PFSK-1 (cell line): ENCODE measurements at regions not wholly inside any gene's neighbourhood (a gene's known extent, or its start where the extent isn't known, plus 50 kb on each side); places are given as distances from the start of the nearest gene placed in this dataset.

Experiments
- FOXP2 ChIP-seq: optimal IDR thresholded peaks from 2 replicates; pipeline ENCODE3; 2011; ENCODE audit warnings: borderline replicate concordance, control low read depth, inconsistent platforms; ENCODE audit not compliant: insufficient read depth; ENCODE audit errors: extremely low read length, extremely low read depth
- POLR2AphosphoS5 ChIP-seq: IDR thresholded peaks from 2 replicates; pipeline ENCODE4 v1.6.1; 2012; ENCODE audit warnings: low read depth, mild to moderate bottlenecking, control low read depth, low read length, moderate library complexity
- REST ChIP-seq, 2 experiments: IDR thresholded peaks; 2 replicates each; pipeline versions ENCODE4 v1.6.1 to v1.8.0; 2011 to 2012; ENCODE audit warnings: low read depth in 2 of 2, low read length in 2 of 2, control low read depth in 1 of 2, inconsistent platforms in 1 of 2, mild to moderate bottlenecking in 1 of 2, moderate library complexity in 1 of 2; ENCODE audit not compliant: insufficient read depth in 1 of 2
- SIN3A ChIP-seq: IDR thresholded peaks from 2 replicates; pipeline ENCODE4 v1.6.1; 2012; ENCODE audit warnings: mild to moderate bottlenecking, low read length, moderate library complexity, borderline replicate concordance; ENCODE audit not compliant: insufficient read depth
- TAF1 ChIP-seq: IDR thresholded peaks from 2 replicates; pipeline ENCODE4 v1.6.1; 2012; ENCODE audit warnings: low read length, control low read depth, borderline replicate concordance; ENCODE audit not compliant: insufficient read depth

- no peak for TF ChIP-seq FOXP2
- no peak for TF ChIP-seq REST (IDR thresholded peaks at IDR 0.05; ENCODE audit: insufficient read depth in 1 of 2, low read depth in 2 of 2, low read length in 2 of 2)
- TF ChIP-seq POLR2AphosphoS5, result no peak
- no peak for TF ChIP-seq TAF1
- TF ChIP-seq SIN3A, result no peak
These were observed 119.4 kb upstream of the ROBO1 start for GRCh38 chr3:79887213-79887612.

GRCh38 chr3:79886204-79886603 is 118.4 kb upstream of the ROBO1 start:
- TF ChIP-seq TAF1 (no peak), REST (IDR thresholded peaks at IDR 0.05; ENCODE audit: insufficient read depth in 1 of 2, low read depth in 2 of 2, low read length in 2 of 2) (no peak), FOXP2 (no peak), SIN3A (no peak), POLR2AphosphoS5 (no peak)

- TF ChIP-seq FOXP2 (no peak), TAF1 (no peak), POLR2AphosphoS5 (no peak), SIN3A (no peak), REST (IDR thresholded peaks at IDR 0.05; ENCODE audit: insufficient read depth in 1 of 2, low read depth in 2 of 2, low read length in 2 of 2) (no peak)
These were observed 117.6 kb upstream of the ROBO1 start for GRCh38 chr3:79885407-79885806.

GRCh38 chr3:79884354-79884753 is 116.6 kb upstream of the ROBO1 start:
- no peak for TF ChIP-seq REST (IDR thresholded peaks at IDR 0.05; ENCODE audit: insufficient read depth in 1 of 2, low read depth in 2 of 2, low read length in 2 of 2)
- no peak for TF ChIP-seq POLR2AphosphoS5

GRCh38 chr3:79881431-79881830 is 113.6 kb upstream of the ROBO1 start:
- TF ChIP-seq POLR2AphosphoS5 (no peak), SIN3A (no peak), FOXP2 (no peak), TAF1 (no peak), REST (IDR thresholded peaks at IDR 0.05; ENCODE audit: insufficient read depth in 1 of 2, low read depth in 2 of 2, low read length in 2 of 2) (no peak)
